ENCODE measurements at regions not wholly inside any gene's neighbourhood (a gene's known extent, or its start where the extent isn't known, plus 50 kb on each side); places are given as distances from the start of the nearest gene placed in this dataset.

DNA sequence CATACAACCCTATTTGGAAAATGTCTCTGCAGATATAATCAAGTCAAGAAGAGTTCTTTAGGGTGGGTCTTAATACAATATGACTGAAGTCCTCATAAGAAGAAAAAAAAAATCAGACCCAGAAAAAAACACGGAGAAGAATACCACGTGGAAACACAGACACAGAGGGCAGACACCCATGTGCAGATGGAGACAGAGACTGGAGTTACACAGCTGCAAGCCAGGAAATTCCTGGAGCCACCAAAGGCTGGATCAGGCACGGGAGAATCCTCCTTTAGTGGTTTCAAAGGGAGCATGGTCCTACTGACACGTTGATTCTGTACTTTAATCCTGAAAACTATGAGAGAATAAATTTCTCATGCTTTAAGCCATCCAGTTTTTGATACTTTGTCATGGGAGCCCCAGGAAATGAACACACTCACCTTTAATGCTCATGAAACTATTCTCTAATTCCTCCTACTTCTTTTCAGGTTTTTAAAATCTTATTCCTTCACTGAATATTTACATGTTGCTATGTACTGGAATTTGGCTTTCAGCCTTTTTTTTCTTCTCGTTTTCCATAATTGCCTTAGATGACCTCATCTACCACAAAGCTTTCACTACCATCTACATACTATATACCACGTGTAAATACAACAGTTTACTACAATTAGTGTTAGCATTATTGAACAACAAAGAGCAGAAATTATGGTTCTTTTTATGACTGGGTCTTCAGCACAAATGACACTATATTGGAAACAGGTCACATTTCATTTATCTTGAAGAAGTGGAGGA is 529.1 kb downstream of the IRS1 start:
- intact Hi-C loops (cut with micrococcal nuclease; ENCODE audit: unreplicated experiment), result no loop called here
- Mint-ChIP-seq H3K4me1 (ENCODE audit: low read depth, unreplicated experiment) (no peaks in the 10 kb centered on the region), H3K4me3 (ENCODE audit: low read depth, unreplicated experiment) (no peak overlapping the region), H3K36me3 (ENCODE audit: insufficient read depth, unreplicated experiment) (no peaks in the 10 kb centered on the region), H3K9me3 (ENCODE audit: low read depth, unreplicated experiment) (no peaks in the 10 kb centered on the region), H3K27me3 (ENCODE audit: unreplicated experiment) (no peaks in the 10 kb centered on the region), H3K27ac (ENCODE audit: unreplicated experiment) (no peak overlapping the region)
- CTCF ChIA-PET, result no interaction called here
- no peak for DNase-seq
- no TSS peak for BruUV-seq (replicated peaks)
- TF ChIP-seq, protein P1, sequence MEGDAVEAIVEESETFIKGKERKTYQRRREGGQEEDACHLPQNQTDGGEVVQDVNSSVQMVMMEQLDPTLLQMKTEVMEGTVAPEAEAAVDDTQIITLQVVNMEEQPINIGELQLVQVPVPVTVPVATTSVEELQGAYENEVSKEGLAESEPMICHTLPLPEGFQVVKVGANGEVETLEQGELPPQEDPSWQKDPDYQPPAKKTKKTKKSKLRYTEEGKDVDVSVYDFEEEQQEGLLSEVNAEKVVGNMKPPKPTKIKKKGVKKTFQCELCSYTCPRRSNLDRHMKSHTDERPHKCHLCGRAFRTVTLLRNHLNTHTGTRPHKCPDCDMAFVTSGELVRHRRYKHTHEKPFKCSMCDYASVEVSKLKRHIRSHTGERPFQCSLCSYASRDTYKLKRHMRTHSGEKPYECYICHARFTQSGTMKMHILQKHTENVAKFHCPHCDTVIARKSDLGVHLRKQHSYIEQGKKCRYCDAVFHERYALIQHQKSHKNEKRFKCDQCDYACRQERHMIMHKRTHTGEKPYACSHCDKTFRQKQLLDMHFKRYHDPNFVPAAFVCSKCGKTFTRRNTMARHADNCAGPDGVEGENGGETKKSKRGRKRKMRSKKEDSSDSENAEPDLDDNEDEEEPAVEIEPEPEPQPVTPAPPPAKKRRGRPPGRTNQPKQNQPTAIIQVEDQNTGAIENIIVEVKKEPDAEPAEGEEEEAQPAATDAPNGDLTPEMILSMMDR (IDR thresholded peaks at IDR 0.05; ENCODE audit: unreplicated experiment), result no peak

DNA sequence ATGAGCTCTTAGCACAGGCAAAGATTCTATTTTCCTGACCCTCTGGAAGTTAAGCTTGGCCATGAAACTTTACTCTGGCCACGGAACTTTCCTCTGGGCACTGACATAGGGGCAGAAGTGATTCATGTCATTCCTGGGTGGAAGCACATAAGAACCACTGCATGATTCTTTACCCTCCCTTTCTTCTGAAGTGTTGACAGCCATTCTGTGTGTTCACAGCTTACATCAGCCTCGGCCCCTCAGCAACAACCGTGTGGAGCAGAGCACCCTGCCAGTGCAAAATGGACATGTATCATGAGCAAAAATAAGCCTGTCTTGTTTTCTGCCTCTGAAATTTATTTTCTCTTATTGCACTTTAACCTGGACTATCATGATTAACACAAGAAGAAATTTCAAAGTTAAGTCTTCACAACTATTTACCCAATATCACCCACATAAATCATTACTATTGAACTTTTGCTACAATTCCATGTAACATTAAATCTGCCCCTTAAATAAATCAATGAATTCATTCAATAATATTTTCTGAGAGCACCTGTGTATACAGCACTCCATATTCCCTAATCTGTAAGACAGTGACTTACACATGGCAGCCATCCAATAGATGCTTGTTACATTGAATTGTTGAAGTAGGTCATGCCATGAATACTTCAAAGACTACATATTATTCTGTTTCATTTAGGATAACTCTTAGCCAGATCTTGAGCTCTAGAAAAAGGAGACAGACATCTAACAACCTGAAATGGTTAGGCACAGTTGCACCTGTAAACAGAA is 531.9 kb downstream of the IRS1 start:
- H3K27ac Mint-ChIP-seq (ENCODE audit: unreplicated experiment), result no peak overlapping the region
- TF ChIP-seq, protein P1 (IDR thresholded peaks at IDR 0.05; ENCODE audit: unreplicated experiment), result no peak
- no peaks in the 10 kb centered on the region for H3K36me3 Mint-ChIP-seq (ENCODE audit: insufficient read depth, unreplicated experiment)
- CTCF ChIA-PET, result no interaction called here
- no peak for DNase-seq
- no peak overlapping the region for H3K4me3 Mint-ChIP-seq (ENCODE audit: low read depth, unreplicated experiment)
- BruUV-seq (replicated peaks), result no TSS peak
- no peaks in the 10 kb centered on the region for H3K4me1 Mint-ChIP-seq (ENCODE audit: low read depth, unreplicated experiment)
- intact Hi-C loops (cut with micrococcal nuclease; ENCODE audit: unreplicated experiment), result no loop called here
- peaks cover 2% of the 10 kb centered on the region for H3K9me3 Mint-ChIP-seq (ENCODE audit: low read depth, unreplicated experiment)
- no peaks in the 10 kb centered on the region for H3K27me3 Mint-ChIP-seq (ENCODE audit: unreplicated experiment)

DNA sequence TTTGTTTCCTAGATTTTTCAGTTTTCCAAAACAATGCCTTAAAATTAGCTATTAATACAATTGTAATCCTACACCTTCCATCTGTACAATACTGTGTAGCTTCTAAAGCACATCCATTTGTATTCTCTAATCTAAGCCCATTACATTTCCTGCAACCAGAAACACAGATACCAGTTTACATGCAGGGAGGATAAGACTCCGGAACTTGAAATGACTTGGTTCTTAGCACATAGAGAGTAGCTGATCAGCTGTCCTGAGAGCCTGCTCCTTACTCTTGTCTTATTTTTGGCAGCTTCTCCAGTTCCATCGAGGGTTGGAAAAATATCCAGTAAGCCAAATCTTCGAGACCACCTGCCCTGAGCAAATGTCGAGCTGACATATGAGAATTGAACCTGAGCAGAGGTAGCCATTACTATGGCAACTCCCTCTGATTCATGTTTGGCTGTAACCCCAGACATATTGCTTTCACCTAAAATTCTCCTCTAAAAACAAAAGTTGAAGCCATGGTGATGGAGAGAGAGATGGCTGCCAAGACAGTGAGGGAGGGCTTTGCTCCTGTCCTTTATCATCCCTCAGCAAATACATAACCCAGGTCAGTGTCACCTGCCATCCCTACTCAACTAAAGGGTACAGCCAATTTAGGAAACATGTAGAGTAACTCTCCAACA is 542.8 kb downstream of the IRS1 start:
- Mint-ChIP-seq H3K27ac (ENCODE audit: unreplicated experiment) (peak overlapping the region; percentile 42), H3K4me1 (ENCODE audit: low read depth, unreplicated experiment) (peaks cover 7% of the 10 kb centered on the region), H3K36me3 (ENCODE audit: insufficient read depth, unreplicated experiment) (no peaks in the 10 kb centered on the region), H3K4me3 (ENCODE audit: low read depth, unreplicated experiment) (no peak overlapping the region), H3K27me3 (ENCODE audit: unreplicated experiment) (no peaks in the 10 kb centered on the region), H3K9me3 (ENCODE audit: low read depth, unreplicated experiment) (peaks cover 11% of the 10 kb centered on the region)
- TF ChIP-seq, protein P1 (IDR thresholded peaks at IDR 0.05; ENCODE audit: unreplicated experiment), result no peak
- DNase-seq, result no peak
- CTCF ChIA-PET, result interaction anchor here (1.0 kb wide), 1 partner anchor 221 kb away, joined by 3 read pairs; no protein-coding TSS in a partner anchor
- intact Hi-C loops (cut with micrococcal nuclease; ENCODE audit: unreplicated experiment), result no loop called here
- BruUV-seq (replicated peaks), result no TSS peak

DNA sequence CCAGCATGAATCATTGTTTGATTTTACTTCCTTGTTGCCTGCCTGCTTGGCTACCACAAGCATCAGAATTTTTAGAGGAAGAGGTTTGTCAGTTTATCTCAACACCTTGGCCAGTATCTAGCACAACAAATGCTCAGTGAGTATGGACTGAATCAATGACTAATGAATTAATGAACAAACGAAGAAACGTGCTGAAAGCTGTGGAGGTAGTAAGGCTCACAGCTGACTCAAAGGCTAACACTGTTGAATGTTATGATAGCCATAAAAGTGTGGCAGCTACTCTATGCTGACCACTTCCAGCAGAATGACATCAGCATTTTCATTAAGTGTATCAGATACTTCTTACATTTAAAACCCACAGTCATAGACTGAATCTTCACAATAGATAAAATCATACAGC is 543.4 kb downstream of the IRS1 start:
- CTCF ChIA-PET, result no interaction called here

More for the DNA sequence above, 543.4 kb downstream of the IRS1 start:
- DNase-seq, result peak; percentile 13
- Mint-ChIP-seq H3K9me3 (ENCODE audit: low read depth, unreplicated experiment) (peaks cover 9% of the 10 kb centered on the region), H3K36me3 (ENCODE audit: insufficient read depth, unreplicated experiment) (no peaks in the 10 kb centered on the region), H3K27ac (ENCODE audit: unreplicated experiment) (peak overlapping the region; percentile 42), H3K27me3 (ENCODE audit: unreplicated experiment) (no peaks in the 10 kb centered on the region), H3K4me1 (ENCODE audit: low read depth, unreplicated experiment) (peaks cover 7% of the 10 kb centered on the region), H3K4me3 (ENCODE audit: low read depth, unreplicated experiment) (no peak overlapping the region)
- intact Hi-C loops (cut with micrococcal nuclease; ENCODE audit: unreplicated experiment), result no loop called here
- TF ChIP-seq, protein P1 (IDR thresholded peaks at IDR 0.05; ENCODE audit: unreplicated experiment), result no peak
- no TSS peak for BruUV-seq (replicated peaks)

All from Calu3 (cell line).